PC-9 (cell line): ENCODE measurements at regions not wholly inside any gene's neighbourhood (a gene's known extent, or its start where the extent isn't known, plus 50 kb on each side); places are given as distances from the start of the nearest gene placed in this dataset.

Source experiments
- BruUV-seq: library from RNA; stranded (reverse); fragments of 400-500 nt; replicated peaks from 2 replicates; lab custom pipeline; 2021; lab: Mats Ljungman, UMichigan
- CTCF ChIA-PET: fragments of 300-600 bp; sonication (Branson Sonifier 250); formaldehyde crosslinking; loops from one replicate; lab custom pipeline; 2022; ENCODE audit warnings: antibody characterized with exemption; lab: Charles Lee
- POLR2A ChIA-PET: fragments of 300-600 bp; sonication (Branson Sonifier 250); formaldehyde crosslinking; loops from one replicate; lab custom pipeline; 2022; ENCODE audit warnings: antibody characterized with exemption; ENCODE audit not compliant: unreplicated experiment; lab: Charles Lee
- DNase-seq, 2 experiments: peaks; one replicate each; pipeline versions ENCODE4 v3.0.0 to v3.0.0-alpha.2; 2015 to 2022; ENCODE audit warnings: mixed read lengths in 1 of 2
- H2AFZ ChIP-seq: fragments of 200-600 bp; sonication (generic); 2 replicates; pipeline ENCODE4 v1.8.1; 2017; ENCODE audit warnings: antibody characterized with exemption
- H3F3A ChIP-seq: fragments of 200-600 bp; sonication (generic); 2 replicates; pipeline ENCODE4 v1.8.1; 2017; ENCODE audit warnings: antibody characterized with exemption, mild to moderate bottlenecking, low read depth; ENCODE audit not compliant: insufficient read depth
- H3K27ac ChIP-seq: fragments of 200-600 bp; sonication (generic); 2 replicates; pipeline ENCODE4 v1.6.1; 2016; ENCODE audit warnings: mixed run types
- H3K27me3 ChIP-seq: fragments of 200-600 bp; sonication (generic); 2 replicates; pipeline ENCODE4 v1.6.1; 2016; ENCODE audit warnings: low read depth, mixed run types; ENCODE audit not compliant: insufficient read depth
- H3K36me3 ChIP-seq: fragments of 200-600 bp; sonication (generic); 2 replicates; pipeline ENCODE4 v1.6.1; 2016; ENCODE audit warnings: low read depth, mixed run types
- H3K4me1 ChIP-seq: fragments of 200-600 bp; sonication (generic); replicated peaks from 2 replicates; pipeline ENCODE4 v1.6.1; 2016; ENCODE audit warnings: mixed run types; ENCODE audit not compliant: insufficient read depth
- H3K4me2 ChIP-seq: fragments of 200-600 bp; sonication (generic); 2 replicates; pipeline ENCODE4 v1.6.1; 2017; ENCODE audit warnings: mixed run types
- H3K4me3 ChIP-seq: fragments of 200-600 bp; sonication (generic); 2 replicates; pipeline ENCODE4 v1.6.1; 2016; ENCODE audit warnings: mixed run types
- H3K79me2 ChIP-seq: fragments of 200-600 bp; sonication (generic); 2 replicates; pipeline ENCODE4 v1.6.1; 2017; ENCODE audit warnings: low read depth, mixed run types
- H3K9me2 ChIP-seq: fragments of 200-600 bp; sonication (generic); 2 replicates; pipeline ENCODE4 v1.8.1; 2017; ENCODE audit warnings: mild to moderate bottlenecking; ENCODE audit not compliant: insufficient read depth
- H3K9me3 ChIP-seq: fragments of 200-600 bp; sonication (generic); 2 replicates; pipeline ENCODE4 v1.8.1; 2016; ENCODE audit warnings: low read depth; ENCODE audit not compliant: insufficient read depth
- H4K20me1 ChIP-seq: fragments of 200-600 bp; sonication (generic); 2 replicates; pipeline ENCODE4 v1.8.1; 2017; ENCODE audit not compliant: insufficient read depth
- CTCF ChIP-seq: fragments of 200-600 bp; sonication (generic); conservative IDR thresholded peaks from 2 replicates; pipeline ENCODE4 v1.6.1; 2017; ENCODE audit warnings: mixed run types, antibody characterized with exemption, mild to moderate bottlenecking, moderate library complexity
- EZH2 ChIP-seq: fragments of 200-600 bp; sonication (generic); IDR thresholded peaks from 2 replicates; pipeline ENCODE4 v1.8.0; 2017; ENCODE audit warnings: antibody characterized with exemption, low read depth
- intact Hi-C: fragments of 100-400 bp; cut with micrococcal nuclease; formaldehyde crosslinking; loops from one replicate; pipeline ENCODE4 v1.10.0; 2022; ENCODE audit not compliant: unreplicated experiment

DNA sequence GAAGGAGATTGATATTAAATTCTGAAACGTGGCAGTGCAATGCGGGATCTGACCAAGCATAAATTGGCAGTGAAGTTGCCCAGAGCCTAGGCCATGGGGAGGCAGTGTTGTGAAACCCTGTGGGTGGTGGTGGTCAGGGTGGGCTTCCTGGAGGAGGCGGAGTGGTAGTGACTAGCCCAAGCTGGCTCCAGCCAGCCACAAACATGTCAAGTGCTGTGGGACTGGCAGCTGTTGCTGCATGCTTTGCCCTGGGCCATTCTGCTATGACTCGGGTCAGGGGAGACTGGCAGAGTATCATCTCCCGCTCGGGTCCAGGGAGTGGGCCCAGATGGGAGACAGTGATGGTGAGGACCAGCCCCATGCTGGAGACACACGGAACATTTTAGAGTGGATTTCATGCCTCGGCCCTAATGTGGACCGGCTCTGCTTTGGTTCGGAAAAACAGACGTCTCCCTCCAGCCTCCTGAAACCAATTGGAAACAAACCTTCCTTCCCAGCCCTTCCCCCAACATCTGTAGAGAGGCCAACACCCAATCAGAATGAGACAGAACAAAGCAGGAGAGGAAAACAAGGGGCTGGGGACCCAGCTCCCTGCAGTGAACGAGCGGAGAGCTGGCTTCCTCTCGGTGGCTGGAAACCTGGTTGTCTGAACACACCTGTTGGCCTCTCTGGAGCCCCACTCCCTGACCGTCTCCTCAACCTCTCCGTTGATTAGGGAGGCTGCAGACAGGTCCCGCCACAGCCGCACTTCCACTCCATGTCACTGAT is 58.2 kb downstream of the TMEM270 start:
- CTCF ChIA-PET: no interaction called here
- no peak overlapping the region for H3K27ac ChIP-seq
- H3K4me1 ChIP-seq: peaks cover 9% of the 10 kb centered on the region

GRCh38 chr7:73919694-73920375 is 58.9 kb downstream of the TMEM270 start:
- no peak overlapping the region for H3K4me3 ChIP-seq
- ChIA-PET POLR2A (no interaction called here), CTCF (no interaction called here)
- no peaks in the 10 kb centered on the region for H3K9me2 ChIP-seq
- H3K36me3 ChIP-seq: no peaks in the 10 kb centered on the region
- BruUV-seq: no TSS peak
- H3K4me2 ChIP-seq: no peak overlapping the region
- TF ChIP-seq EZH2: no peak
- no peak for TF ChIP-seq CTCF
- H4K20me1 ChIP-seq: no peaks in the 10 kb centered on the region
- no peaks in the 10 kb centered on the region for H3F3A ChIP-seq
- H2AFZ ChIP-seq: no peak overlapping the region
- H3K27ac ChIP-seq: no peak overlapping the region
- no peaks in the 10 kb centered on the region for H3K79me2 ChIP-seq
- H3K27me3 ChIP-seq: peaks cover 7% of the 10 kb centered on the region; the same call in 1 of the 2 replicates
- DNase-seq: no peak
- H3K4me1 ChIP-seq: peaks cover 9% of the 10 kb centered on the region
- intact Hi-C loops: no loop called here
- H3K9me3 ChIP-seq: no peaks in the 10 kb centered on the region

More for the DNA sequence above, 58.2 kb downstream of the TMEM270 start:
- Histone ChIP-seq H3K27me3 (peaks cover 7% of the 10 kb centered on the region; the same call in 1 of the 2 replicates), H3K9me2 (no peaks in the 10 kb centered on the region), H3K9me3 (no peaks in the 10 kb centered on the region), H3F3A (no peaks in the 10 kb centered on the region), H3K36me3 (no peaks in the 10 kb centered on the region), H3K4me2 (no peak overlapping the region), H4K20me1 (no peaks in the 10 kb centered on the region), H2AFZ (no peak overlapping the region), H3K4me3 (no peak overlapping the region), H3K79me2 (no peaks in the 10 kb centered on the region)
- POLR2A ChIA-PET: no interaction called here
- intact Hi-C loops: no loop called here
- TF ChIP-seq EZH2: no peak
- no peak for TF ChIP-seq CTCF
- BruUV-seq: no TSS peak
- DNase-seq: no peak

DNA sequence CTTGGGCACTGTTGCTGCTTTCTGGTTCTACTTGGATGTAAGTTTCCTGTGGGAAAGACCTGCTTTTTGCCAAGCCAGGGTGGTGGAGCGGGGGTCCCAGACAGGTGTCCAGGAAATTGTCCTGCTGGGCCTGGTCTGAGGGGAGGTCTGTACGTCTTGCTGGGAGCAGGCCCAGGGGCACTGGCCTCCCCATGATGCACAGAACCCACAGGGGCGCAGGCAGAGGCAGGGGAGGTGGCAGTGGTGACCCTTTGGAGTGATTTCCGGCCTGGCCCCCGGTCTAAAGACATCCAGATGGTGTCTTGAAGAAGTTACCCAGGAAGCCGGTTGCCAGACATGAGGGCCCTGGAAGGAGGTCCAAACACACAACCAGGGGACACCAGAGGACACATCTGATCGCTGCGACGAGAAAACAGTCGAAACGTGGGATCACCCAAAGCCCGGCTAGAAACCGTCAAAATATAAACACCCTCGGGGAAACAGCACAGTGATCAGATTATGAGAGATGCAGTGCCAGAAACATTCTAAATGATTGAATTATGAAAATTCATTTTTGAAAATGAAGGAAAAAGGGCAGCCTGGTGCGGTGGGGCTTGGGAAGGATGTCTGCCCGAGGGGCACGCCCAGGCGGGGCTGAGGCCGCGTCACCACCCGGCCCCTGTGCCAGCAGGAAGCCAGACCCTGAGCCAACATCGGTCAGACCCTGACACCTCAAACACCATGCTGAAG is 59.6 kb downstream of the TMEM270 start:
- Histone ChIP-seq H3K36me3 (no peaks in the 10 kb centered on the region), H3K79me2 (no peaks in the 10 kb centered on the region), H3K9me2 (no peaks in the 10 kb centered on the region), H3F3A (no peaks in the 10 kb centered on the region), H3K9me3 (no peaks in the 10 kb centered on the region), H3K4me1 (peaks cover 9% of the 10 kb centered on the region), H3K27me3 (peaks cover 7% of the 10 kb centered on the region; the same call in 1 of the 2 replicates), H3K27ac (no peak overlapping the region), H4K20me1 (no peaks in the 10 kb centered on the region), H2AFZ (no peak overlapping the region), H3K4me2 (no peak overlapping the region), H3K4me3 (no peak overlapping the region)
- CTCF ChIA-PET: no interaction called here
- BruUV-seq: no TSS peak
- no peak for DNase-seq
- POLR2A ChIA-PET: no interaction called here
- TF ChIP-seq EZH2 (no peak), CTCF (no peak)
- intact Hi-C loops: no loop called here
